SW 1271 (cell line): ENCODE measurements at regions not wholly inside any gene's neighbourhood (a gene's known extent, or its start where the extent isn't known, plus 50 kb on each side); places are given as distances from the start of the nearest gene placed in this dataset.

ENCODE experiments used
- DNase-seq, 2 experiments: peaks; one replicate each; lab custom pipeline; 2025; lab: John Stamatoyannopoulos, UW

DNA sequence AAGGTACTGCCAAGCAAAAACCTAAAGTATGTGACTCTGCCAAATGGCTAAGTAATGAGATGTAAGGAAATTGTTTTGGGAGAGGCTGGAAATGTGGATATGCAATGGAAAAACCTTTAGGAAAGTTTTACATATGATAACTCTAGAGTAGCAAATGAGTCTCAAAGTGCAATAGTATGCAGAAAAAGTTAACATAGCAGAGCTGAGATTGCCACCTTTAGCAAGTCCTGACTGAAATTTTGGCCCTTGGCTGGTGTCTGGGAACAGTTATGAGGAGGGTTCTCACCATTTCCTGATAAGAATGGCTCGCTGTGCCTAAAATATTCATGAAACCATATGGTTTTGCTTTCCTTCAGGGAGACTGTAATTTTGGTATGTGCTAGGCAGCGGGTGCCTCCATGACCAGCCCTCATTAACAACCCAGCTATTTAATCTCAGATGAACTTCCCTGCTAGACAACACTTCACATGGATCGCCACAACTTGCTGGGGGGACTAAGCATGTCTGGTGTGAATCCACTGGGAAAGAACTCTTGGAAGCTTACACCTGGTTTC is 72.3 kb upstream of the ERBB4 start:
- no peak for DNase-seq

DNA sequence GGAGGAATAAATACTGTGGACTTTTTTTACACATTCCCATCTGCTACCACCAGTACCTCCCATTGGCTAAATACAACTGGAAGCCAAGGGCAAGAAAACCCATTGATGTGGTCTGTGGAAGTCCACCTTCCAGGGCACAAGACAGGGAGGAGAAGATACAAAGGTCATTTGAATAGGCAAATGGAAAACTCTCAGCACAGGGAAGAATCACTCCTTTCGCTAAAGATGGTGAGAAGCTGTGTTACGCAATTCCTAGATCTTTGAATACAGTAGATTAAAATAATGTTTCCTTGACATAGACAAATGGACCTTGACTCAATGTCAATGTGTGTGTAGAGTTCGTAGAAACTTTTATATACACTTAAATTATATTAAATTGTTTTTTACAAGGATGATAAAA is 70.9 kb upstream of the ERBB4 start:
- DNase-seq, result no peak

DNA sequence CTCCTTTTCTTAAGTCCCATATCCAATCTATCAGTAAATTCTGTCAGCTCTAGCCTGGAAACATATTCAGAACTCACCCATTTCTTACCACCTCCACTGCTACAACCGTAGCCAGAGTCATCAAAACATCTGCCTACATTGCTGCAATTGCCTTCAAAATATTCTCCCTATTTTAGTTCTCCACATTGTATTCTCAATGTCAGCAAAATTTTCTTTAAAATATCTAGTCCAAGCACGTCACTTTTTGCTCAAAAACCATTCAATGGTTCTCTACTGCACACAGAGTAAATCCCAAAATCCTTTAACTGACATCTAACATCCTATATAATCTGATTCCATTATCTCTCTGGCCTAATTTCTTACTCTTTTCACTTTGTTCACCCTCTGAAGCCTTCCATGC is 68.5 kb upstream of the ERBB4 start:
- DNase-seq, result no peak

DNA sequence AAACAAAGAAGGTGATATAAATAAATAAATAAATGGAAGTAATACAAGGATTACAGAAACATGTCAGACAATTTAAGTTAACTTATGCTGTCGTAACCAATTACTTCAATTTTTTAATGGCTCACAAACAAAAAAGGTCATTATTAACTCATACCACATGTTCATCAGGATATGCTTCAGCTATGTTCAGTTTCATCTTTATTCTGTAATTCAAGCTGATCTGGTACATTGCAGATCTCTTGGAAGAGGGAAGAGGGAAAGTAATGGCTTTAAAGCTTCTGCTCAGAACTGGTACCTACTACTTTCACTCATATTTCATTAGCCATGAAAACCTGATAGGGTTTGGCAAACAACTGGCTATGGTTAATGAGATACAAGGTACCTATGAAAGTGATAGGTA is 67.6 kb upstream of the ERBB4 start:
- DNase-seq, result no peak

DNA sequence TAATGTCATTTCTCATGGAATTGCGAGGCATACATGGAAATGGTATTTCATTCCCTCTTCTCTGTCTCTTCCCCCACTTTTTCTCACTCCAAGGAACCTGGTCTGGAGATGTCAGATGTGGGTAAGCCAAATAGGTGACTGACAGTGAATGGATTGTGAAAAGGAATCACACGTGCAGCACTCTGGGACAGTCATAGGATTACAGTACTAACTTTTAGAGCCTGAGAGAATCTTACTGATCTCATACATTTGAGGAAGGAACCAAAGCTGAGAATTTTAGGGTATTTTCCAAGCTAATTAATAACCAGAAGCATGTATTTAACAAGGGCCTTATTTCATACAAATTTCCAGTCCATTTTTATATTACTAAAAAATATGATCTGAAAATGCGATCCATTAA is 58.1 kb upstream of the ERBB4 start:
- no peak for DNase-seq

DNA sequence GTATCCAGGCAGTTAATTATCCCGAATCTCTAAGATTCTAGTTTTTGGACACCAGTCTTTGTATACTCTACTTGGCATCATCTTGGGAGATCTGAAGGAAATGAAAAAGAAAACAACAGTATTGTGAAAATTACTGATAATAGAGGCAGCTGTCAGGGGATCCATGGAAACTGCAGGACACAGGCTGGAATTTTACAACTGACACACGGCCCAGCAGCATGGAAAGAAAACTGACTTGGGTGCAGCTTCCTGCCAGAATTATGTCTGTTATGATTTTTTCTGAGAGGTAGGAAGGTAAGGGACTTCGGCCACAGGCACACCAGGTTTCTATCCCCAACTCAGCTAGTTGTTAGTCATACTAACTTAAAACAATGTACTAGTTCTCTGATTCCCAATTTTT is 57.7 kb upstream of the ERBB4 start:
- no peak for DNase-seq

DNA sequence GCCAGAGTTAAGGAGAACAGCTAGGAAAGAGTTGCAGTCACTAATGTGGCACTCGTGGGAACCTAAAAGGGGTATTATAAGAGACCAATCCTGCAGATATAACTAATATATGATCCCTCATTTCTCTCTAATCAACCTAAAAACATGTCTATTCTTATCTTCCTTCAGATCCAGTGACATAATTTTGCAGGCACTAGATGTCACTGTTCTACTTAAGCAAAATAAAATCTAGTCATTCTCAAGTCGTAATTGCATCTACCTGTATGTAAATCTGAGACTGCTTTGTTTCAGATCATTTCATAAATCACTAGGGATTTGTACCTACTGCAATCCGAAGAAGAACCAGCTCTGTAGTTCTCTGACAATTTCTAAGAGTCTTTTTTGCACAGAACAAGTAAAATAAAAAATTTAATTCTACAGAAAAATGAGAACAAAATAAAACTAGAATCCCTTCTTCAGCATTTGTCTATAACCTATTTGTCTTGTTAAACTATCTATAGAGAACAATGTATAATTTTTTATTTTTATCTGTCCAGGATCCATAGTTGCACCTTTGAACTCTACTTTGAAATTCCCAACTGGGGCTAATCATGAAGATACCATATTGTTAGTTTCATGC is 56.5 kb upstream of the ERBB4 start:
- peak in 1 of 2 experiments; percentile 20 for DNase-seq

DNA sequence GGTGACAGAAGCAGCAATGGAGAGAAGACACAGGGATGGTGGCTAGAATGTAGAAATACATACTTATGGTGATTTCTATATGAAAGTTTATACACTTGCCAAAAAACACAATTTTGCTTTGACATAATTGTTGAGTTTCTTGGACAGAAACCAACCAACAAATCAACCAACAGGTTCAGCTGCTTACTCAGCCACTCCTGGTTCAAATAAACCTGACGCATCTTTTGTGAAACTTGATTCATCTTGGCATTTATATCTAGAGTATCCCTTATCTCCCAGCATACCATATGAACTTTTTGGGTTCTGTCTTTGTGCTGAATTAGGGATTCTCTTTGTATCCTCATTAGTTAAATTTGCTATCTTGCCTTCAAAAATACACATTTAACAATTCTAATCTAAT is 54.1 kb upstream of the ERBB4 start:
- DNase-seq, result no peak
